ENCODE measurements at regions not wholly inside any gene's neighbourhood (a gene's known extent, or its start where the extent isn't known, plus 50 kb on each side); places are given as distances from the start of the nearest gene placed in this dataset.

DNA sequence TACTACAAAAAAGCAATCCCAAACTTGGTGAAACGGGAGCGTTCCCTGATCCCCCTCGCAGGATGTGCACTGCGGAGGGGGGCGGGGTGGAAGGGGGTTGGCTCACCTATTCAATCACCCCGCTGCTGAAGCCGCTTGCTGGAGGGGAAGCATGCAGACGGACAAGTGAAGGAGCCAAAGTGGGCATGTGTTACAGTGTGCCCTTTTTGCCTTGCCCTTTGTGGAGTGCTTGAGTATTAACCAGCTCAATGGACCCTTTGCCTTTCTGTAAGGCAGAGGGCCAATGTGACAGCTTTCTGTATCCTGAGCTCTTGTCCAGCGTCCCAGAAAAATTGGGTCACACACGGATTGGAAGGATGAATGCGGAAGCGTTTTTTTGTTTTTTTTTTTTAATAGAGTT, 348.9 kb upstream of the NPSR1 start:
- H3K4me3 Mint-ChIP-seq (ENCODE audit: unreplicated experiment), result no peak overlapping the region

DNA sequence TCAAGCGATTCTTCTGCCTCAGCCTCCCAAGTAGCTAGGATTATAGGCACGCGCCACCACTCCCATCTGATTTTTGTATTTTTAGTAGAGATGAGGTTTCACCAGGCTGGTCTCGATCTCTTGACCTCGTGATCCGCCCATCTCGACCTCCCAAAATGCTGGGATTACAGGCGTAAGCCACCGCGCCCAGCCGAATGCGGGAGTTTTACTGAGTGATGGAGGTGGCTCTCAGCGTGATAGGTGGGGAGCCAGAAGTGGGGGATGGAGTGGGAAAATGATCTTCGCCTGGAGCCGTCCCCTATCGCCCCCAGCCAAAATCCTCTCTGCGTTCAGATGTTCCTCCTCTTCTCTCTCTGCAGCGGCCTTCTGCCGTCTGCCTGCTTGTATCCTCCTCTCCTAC, 348.4 kb upstream of the NPSR1 start:
- TF ChIP-seq, protein P1, sequence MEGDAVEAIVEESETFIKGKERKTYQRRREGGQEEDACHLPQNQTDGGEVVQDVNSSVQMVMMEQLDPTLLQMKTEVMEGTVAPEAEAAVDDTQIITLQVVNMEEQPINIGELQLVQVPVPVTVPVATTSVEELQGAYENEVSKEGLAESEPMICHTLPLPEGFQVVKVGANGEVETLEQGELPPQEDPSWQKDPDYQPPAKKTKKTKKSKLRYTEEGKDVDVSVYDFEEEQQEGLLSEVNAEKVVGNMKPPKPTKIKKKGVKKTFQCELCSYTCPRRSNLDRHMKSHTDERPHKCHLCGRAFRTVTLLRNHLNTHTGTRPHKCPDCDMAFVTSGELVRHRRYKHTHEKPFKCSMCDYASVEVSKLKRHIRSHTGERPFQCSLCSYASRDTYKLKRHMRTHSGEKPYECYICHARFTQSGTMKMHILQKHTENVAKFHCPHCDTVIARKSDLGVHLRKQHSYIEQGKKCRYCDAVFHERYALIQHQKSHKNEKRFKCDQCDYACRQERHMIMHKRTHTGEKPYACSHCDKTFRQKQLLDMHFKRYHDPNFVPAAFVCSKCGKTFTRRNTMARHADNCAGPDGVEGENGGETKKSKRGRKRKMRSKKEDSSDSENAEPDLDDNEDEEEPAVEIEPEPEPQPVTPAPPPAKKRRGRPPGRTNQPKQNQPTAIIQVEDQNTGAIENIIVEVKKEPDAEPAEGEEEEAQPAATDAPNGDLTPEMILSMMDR (IDR thresholded peaks at IDR 0.05; ENCODE audit: unreplicated experiment), result no peak
- Mint-ChIP-seq H3K27me3 (ENCODE audit: insufficient read depth, unreplicated experiment) (no peaks in the 10 kb centered on the region), H3K9me3 (ENCODE audit: unreplicated experiment) (peaks cover 16% of the 10 kb centered on the region), H3K36me3 (ENCODE audit: insufficient read depth, unreplicated experiment) (no peaks in the 10 kb centered on the region), H3K4me3 (ENCODE audit: unreplicated experiment) (no peak overlapping the region), H3K4me1 (ENCODE audit: insufficient read depth, unreplicated experiment) (no peaks in the 10 kb centered on the region), H3K27ac (ENCODE audit: low read depth, unreplicated experiment) (no peak overlapping the region)
- ChIA-PET POLR2A (no interaction called here), CTCF (no interaction called here)
- no TSS peak for BruUV-seq (replicated peaks)
- no peak for DNase-seq (ENCODE audit: unreplicated experiment)
- intact Hi-C loops (cut with micrococcal nuclease), result no loop called here

More for the DNA sequence above, 348.9 kb upstream of the NPSR1 start:
- no peaks in the 10 kb centered on the region for H3K36me3 Mint-ChIP-seq (ENCODE audit: insufficient read depth, unreplicated experiment)
- ChIA-PET POLR2A (no interaction called here), CTCF (interaction anchor here (1.1 kb wide), 1 partner anchor 12 kb away, joined by 3 read pairs; no protein-coding TSS in a partner anchor)
- H3K27me3 Mint-ChIP-seq (ENCODE audit: insufficient read depth, unreplicated experiment), result no peaks in the 10 kb centered on the region
- no peak for DNase-seq (ENCODE audit: unreplicated experiment)
- intact Hi-C loops (cut with micrococcal nuclease), result no loop called here
- peaks cover 16% of the 10 kb centered on the region for H3K9me3 Mint-ChIP-seq (ENCODE audit: unreplicated experiment)
- no peak overlapping the region for H3K27ac Mint-ChIP-seq (ENCODE audit: low read depth, unreplicated experiment)
- no TSS peak for BruUV-seq (replicated peaks)
- TF ChIP-seq, protein P1 (IDR thresholded peaks at IDR 0.05; ENCODE audit: unreplicated experiment), result no peak
- H3K4me1 Mint-ChIP-seq (ENCODE audit: insufficient read depth, unreplicated experiment), result no peaks in the 10 kb centered on the region

DNA sequence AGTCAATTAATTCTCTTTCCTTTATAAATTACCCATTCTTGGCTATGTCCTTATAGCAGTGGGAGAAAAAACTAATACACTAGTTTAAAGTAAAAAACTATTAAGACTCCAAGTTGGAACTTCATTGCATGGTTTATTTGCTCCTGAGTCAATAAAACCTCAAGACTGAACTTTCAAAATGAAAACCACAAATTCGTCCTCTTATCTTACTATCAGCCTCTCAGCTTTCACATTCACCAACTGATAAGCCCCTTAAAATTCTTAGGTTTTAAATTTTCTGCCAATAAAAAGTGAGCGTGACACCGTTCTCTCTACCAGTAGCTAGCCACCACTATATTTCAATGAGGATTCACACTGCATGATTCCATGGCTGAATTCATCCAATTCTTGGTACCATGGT, 346.4 kb upstream of the NPSR1 start:
- intact Hi-C loops (cut with micrococcal nuclease), result no loop called here
- Mint-ChIP-seq H3K27me3 (ENCODE audit: insufficient read depth, unreplicated experiment) (no peaks in the 10 kb centered on the region), H3K36me3 (ENCODE audit: insufficient read depth, unreplicated experiment) (no peaks in the 10 kb centered on the region), H3K27ac (ENCODE audit: low read depth, unreplicated experiment) (no peak overlapping the region), H3K4me3 (ENCODE audit: unreplicated experiment) (no peak overlapping the region), H3K9me3 (ENCODE audit: unreplicated experiment) (peaks cover 16% of the 10 kb centered on the region), H3K4me1 (ENCODE audit: insufficient read depth, unreplicated experiment) (no peaks in the 10 kb centered on the region)
- BruUV-seq (replicated peaks), result no TSS peak
- CTCF ChIA-PET, result interaction anchor here (1.5 kb wide), 1 partner anchor 9 kb away, joined by 8 read pairs; no protein-coding TSS in a partner anchor
- DNase-seq (ENCODE audit: unreplicated experiment), result no peak
- POLR2A ChIA-PET, result no interaction called here
- TF ChIP-seq, protein P1 (IDR thresholded peaks at IDR 0.05; ENCODE audit: unreplicated experiment), result no peak

DNA sequence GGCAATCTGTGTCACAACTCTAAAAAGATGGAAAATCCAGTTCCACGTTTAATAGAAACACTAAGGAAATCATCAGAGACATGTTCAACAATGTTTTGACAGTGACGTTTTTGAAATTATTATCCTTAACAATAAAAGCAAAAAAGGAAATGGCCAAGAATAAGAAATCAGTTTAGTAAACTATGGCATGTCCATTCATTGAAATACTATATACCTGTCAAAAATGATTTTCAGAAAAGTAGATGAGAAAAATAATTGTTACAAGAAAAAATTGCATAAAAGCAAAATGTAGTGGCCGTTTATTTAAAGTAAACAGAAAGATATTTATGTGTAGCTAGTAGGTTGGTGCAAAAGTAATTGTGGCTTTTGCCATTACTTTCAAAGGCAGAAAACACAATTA, 345.4 kb upstream of the NPSR1 start:
- Mint-ChIP-seq H3K36me3 (ENCODE audit: insufficient read depth, unreplicated experiment) (no peaks in the 10 kb centered on the region), H3K4me1 (ENCODE audit: insufficient read depth, unreplicated experiment) (no peaks in the 10 kb centered on the region), H3K27me3 (ENCODE audit: insufficient read depth, unreplicated experiment) (no peaks in the 10 kb centered on the region), H3K4me3 (ENCODE audit: unreplicated experiment) (no peak overlapping the region), H3K27ac (ENCODE audit: low read depth, unreplicated experiment) (no peak overlapping the region), H3K9me3 (ENCODE audit: unreplicated experiment) (peaks cover 16% of the 10 kb centered on the region)
- ChIA-PET POLR2A (no interaction called here), CTCF (no interaction called here)
- no peak for DNase-seq (ENCODE audit: unreplicated experiment)
- intact Hi-C loops (cut with micrococcal nuclease), result no loop called here
- no TSS peak for BruUV-seq (replicated peaks)
- TF ChIP-seq, protein P1 (IDR thresholded peaks at IDR 0.05; ENCODE audit: unreplicated experiment), result no peak

All from MCF 10A (cell line).